Thoracic aorta (tissue), 2 donors: ENCODE measurements at regions not wholly inside any gene's neighbourhood (a gene's known extent, or its start where the extent isn't known, plus 50 kb on each side); places are given as distances from the start of the nearest gene placed in this dataset.

Experiments used
- ATAC-seq: fragments of 150-250 bp; one replicate; pipeline ENCODE4 v1.8.0; 2017; ENCODE audit warnings: low read depth; ENCODE audit not compliant: insufficient number of reproducible peaks, low FRiP score
- DNase-seq: peaks from one replicate; pipeline ENCODE4 v3.0.0-alpha.2; 2020; ENCODE audit warnings: low spot score
- H3K27ac ChIP-seq, 2 donors: fragments of 200-600 bp; sonication (generic); 1 replicate in 1 of 2; 2 replicates in 1 of 2; pipeline ENCODE4 v1.5.1; 2016; ENCODE audit warnings: mild to moderate bottlenecking in 2 of 2, moderate library complexity in 2 of 2
- H3K27me3 ChIP-seq: fragments of 200-600 bp; sonication (generic); replicated peaks from 2 replicates; pipeline ENCODE4 v1.6.0; 2016; ENCODE audit warnings: mild to moderate bottlenecking; ENCODE audit not compliant: insufficient read depth
- H3K36me3 ChIP-seq: fragments of 200-600 bp; sonication (generic); one replicate; pipeline ENCODE4 v1.5.1; 2016
- H3K4me1 ChIP-seq, 2 donors: fragments of 200-600 bp; sonication (generic); 1 replicate in 1 of 2; 2 replicates in 1 of 2; pipeline versions ENCODE4 v1.5.1 to v1.6.0; 2016; ENCODE audit warnings: low read depth in 2 of 2, mild to moderate bottlenecking in 1 of 2; ENCODE audit not compliant: control insufficient read depth in 1 of 2
- H3K4me3 ChIP-seq: fragments of 200-600 bp; sonication (generic); 2 replicates; pipeline ENCODE4 v1.5.1; 2016; ENCODE audit warnings: mild to moderate bottlenecking
- H3K9me3 ChIP-seq: fragments of 200-600 bp; sonication (generic); 2 replicates; pipeline ENCODE4 v1.5.1; 2016
- TF ChIP-seq, protein P1 (sequence below): fragments of 200-600 bp; sonication (generic); IDR thresholded peaks from one replicate; pipeline ENCODE4 v1.5.1; 2019; ENCODE audit warnings: antibody characterized with exemption

DNA sequence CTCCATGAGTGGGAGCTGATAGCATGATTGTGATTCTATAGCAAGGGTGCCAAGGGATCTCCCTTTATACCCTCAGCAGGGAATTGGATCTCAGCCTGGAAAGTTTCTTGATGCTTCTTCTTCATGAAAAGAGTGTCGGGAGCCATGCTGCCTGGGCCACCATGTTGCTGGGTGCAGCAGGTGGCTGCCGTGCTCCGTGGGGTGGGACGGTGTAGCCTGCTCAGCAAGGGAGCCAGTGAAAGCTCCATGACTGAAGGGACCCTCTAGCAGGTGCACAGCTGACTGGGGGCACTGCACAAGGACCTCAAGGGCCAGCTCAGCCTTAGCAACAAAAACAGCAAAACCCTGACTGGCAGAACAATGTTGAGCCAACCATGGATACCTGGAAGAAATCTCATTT, 368.9 kb upstream of the HS6ST1 start:
- H3K4me3 ChIP-seq, result no peak overlapping the region
- no peaks in the 10 kb centered on the region for H3K36me3 ChIP-seq
- H3K27me3 ChIP-seq, result no peaks in the 10 kb centered on the region
- H3K27ac ChIP-seq, result no peak overlapping the region
- DNase-seq, result no peak
- H3K9me3 ChIP-seq, result no peaks in the 10 kb centered on the region
- no peaks in the 10 kb centered on the region for H3K4me1 ChIP-seq
- TF ChIP-seq, protein P1, sequence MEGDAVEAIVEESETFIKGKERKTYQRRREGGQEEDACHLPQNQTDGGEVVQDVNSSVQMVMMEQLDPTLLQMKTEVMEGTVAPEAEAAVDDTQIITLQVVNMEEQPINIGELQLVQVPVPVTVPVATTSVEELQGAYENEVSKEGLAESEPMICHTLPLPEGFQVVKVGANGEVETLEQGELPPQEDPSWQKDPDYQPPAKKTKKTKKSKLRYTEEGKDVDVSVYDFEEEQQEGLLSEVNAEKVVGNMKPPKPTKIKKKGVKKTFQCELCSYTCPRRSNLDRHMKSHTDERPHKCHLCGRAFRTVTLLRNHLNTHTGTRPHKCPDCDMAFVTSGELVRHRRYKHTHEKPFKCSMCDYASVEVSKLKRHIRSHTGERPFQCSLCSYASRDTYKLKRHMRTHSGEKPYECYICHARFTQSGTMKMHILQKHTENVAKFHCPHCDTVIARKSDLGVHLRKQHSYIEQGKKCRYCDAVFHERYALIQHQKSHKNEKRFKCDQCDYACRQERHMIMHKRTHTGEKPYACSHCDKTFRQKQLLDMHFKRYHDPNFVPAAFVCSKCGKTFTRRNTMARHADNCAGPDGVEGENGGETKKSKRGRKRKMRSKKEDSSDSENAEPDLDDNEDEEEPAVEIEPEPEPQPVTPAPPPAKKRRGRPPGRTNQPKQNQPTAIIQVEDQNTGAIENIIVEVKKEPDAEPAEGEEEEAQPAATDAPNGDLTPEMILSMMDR, result no peak
- ATAC-seq, result no peak

DNA sequence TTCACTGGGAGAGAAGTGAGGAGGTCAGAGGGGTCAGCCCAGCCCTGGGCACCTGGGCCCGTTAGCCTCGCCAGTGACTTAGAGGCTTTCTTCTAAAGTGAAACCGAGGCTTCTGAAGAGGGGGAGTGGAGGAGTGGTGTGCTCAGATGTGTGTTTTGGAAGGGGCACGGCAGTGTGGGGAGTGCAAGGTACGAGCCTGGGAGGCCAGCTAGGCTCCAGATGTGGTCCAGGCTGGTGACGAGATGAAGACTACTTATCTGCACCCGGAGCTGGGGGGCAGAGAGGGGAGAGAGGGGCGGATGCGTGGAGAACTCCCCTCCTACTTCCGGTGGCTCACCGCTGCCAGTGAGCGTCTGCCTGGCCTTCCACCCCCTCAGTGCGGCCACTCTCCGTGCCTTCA, 371.3 kb upstream of the HS6ST1 start:
- ATAC-seq, result no peak
- Histone ChIP-seq H3K4me3 (no peak overlapping the region), H3K9me3 (no peaks in the 10 kb centered on the region), H3K4me1 (peaks cover 3 to 10% of the 10 kb centered on the region in 2 donors), H3K27ac (no peak overlapping the region), H3K27me3 (no peaks in the 10 kb centered on the region), H3K36me3 (no peaks in the 10 kb centered on the region)
- TF ChIP-seq, protein P1, result no peak
- DNase-seq, result no peak

DNA sequence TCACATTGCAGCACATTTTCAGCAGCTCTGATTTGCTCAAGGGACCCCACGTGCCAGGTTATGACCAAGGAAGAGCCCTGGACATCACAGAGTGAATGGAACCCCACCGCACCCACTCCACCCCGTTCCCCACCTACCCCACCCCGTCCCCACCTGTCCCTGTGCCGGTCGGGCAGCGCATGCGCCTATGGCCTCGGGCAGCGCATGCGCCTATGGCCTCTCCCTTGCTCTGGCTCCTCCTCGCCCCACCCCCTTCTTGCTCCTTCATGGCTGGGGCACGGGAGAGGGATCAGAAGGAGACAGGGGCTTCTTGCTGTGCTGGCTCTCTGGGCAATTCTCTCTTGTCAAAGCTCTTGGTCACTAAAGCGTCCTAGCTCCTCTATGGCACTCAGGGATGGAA, 371.8 kb upstream of the HS6ST1 start:
- Histone ChIP-seq H3K4me3 (no peak overlapping the region), H3K4me1 (peaks cover 3 to 10% of the 10 kb centered on the region in 2 donors), H3K36me3 (no peaks in the 10 kb centered on the region), H3K27ac (no peak overlapping the region), H3K9me3 (no peaks in the 10 kb centered on the region), H3K27me3 (no peaks in the 10 kb centered on the region)
- TF ChIP-seq, protein P1, result no peak
- DNase-seq, result no peak
- no peak for ATAC-seq

DNA sequence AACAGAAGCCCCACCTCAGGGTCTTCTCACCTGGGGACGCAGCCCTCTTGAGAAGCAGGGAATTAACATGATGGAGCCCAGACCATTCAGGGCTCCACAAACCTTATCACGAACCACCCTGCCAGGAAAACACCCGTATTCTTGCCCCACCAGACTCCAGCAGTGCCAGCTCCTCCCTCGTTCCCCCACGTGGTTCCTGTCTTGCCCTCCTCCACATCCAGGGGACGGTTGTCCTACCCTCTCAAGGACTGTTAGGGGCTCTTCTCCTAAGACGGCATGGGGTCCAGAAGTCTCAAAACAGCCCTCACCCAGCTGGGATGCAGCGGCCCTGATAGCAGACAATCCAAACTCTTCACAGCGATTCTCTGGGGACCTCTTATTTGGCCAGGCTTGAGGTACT, 372.2 kb upstream of the HS6ST1 start:
- Histone ChIP-seq H3K9me3 (no peaks in the 10 kb centered on the region), H3K27ac (no peak overlapping the region), H3K36me3 (no peaks in the 10 kb centered on the region), H3K4me1 (peaks cover 3 to 10% of the 10 kb centered on the region in 2 donors), H3K27me3 (no peaks in the 10 kb centered on the region), H3K4me3 (no peak overlapping the region)
- TF ChIP-seq, protein P1, result no peak
- DNase-seq (no peak), ATAC-seq (no peak)

DNA sequence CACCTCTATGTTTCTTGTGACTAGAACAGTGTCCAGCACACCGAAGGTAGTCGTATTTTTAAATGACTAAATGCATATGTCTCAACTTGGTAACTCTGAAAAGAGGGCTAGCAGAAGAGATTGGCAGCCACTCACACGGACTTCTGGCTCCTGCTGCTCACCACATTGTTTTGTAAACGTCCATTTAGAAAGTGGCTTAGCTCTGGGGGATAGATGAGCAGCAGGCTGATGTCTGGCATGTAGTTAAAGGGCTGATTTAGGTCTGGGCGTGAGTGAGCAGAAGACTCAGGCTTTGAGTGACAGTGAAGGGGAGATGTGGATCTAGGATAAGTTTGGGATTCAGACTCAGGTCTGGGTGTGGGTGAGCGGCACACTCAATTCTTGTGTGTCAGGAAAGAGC, 372.9 kb upstream of the HS6ST1 start:
- DNase-seq, result no peak
- H3K4me3 ChIP-seq, result no peak overlapping the region
- TF ChIP-seq, protein P1, result no peak
- H3K27ac ChIP-seq, result no peak overlapping the region
- H3K27me3 ChIP-seq, result no peaks in the 10 kb centered on the region
- H3K36me3 ChIP-seq, result no peaks in the 10 kb centered on the region
- H3K9me3 ChIP-seq, result no peaks in the 10 kb centered on the region
- no peak for ATAC-seq
- H3K4me1 ChIP-seq, result peaks cover 3 to 10% of the 10 kb centered on the region in 2 donors
